ENCODE measurements at regions not wholly inside any gene's neighbourhood (a gene's known extent, or its start where the extent isn't known, plus 50 kb on each side); places are given as distances from the start of the nearest gene placed in this dataset.

- no peak for DNase-seq (ENCODE audit: low read depth)
Measured at GRCh38 chr16:73817526-73818324, 478.9 kb upstream of the PSMD7 start.

- DNase-seq (ENCODE audit: low read depth): no peak
Measured at GRCh38 chr16:73813527-73813926, 483.1 kb upstream of the PSMD7 start.

GRCh38 chr16:73804456-73804855 is 492.2 kb upstream of the PSMD7 start:
- no peak for DNase-seq (ENCODE audit: low read depth)

- no peak for DNase-seq (ENCODE audit: low read depth)
Measured at GRCh38 chr16:73798471-73798870, 498.1 kb upstream of the PSMD7 start.

- DNase-seq (ENCODE audit: low read depth): no peak
Measured at GRCh38 chr16:73797115-73797514, 499.5 kb upstream of the PSMD7 start.

- no peak for DNase-seq (ENCODE audit: low read depth)
Measured at GRCh38 chr16:73796241-73796640, 500.4 kb upstream of the PSMD7 start.

GRCh38 chr16:73794994-73795393 is 501.6 kb upstream of the PSMD7 start:
- no peak for DNase-seq (ENCODE audit: low read depth)

GRCh38 chr16:73793871-73794437 is 502.7 kb upstream of the PSMD7 start:
- DNase-seq (ENCODE audit: low read depth): no peak

- DNase-seq (ENCODE audit: low read depth): no peak
Measured at GRCh38 chr16:73793260-73793659, 503.4 kb upstream of the PSMD7 start.

- DNase-seq (ENCODE audit: low read depth): no peak
Measured at GRCh38 chr16:73792199-73793020, 504.2 kb upstream of the PSMD7 start.

- no peak for DNase-seq (ENCODE audit: low read depth)
Measured at GRCh38 chr16:73781297-73781696, 515.3 kb upstream of the PSMD7 start.

GRCh38 chr16:73778887-73779286 is 517.7 kb upstream of the PSMD7 start:
- no peak for DNase-seq (ENCODE audit: low read depth)

- no peak for DNase-seq (ENCODE audit: low read depth)
Measured at GRCh38 chr16:73775841-73776388, 520.7 kb upstream of the PSMD7 start.

GRCh38 chr16:73771196-73772064 is 525.2 kb upstream of the PSMD7 start:
- peak; percentile 2 for DNase-seq (ENCODE audit: low read depth)

GRCh38 chr16:73768786-73769203 is 527.8 kb upstream of the PSMD7 start:
- no peak for DNase-seq (ENCODE audit: low read depth)

GRCh38 chr16:73764321-73764720 is 532.3 kb upstream of the PSMD7 start:
- DNase-seq (ENCODE audit: low read depth): no peak

- DNase-seq (ENCODE audit: low read depth): no peak
Measured at GRCh38 chr16:73756289-73757178, 540.1 kb upstream of the PSMD7 start.

GRCh38 chr16:73753931-73754330 is 542.7 kb upstream of the PSMD7 start:
- DNase-seq (ENCODE audit: low read depth): no peak

GRCh38 chr16:73750639-73751038 is 546.0 kb upstream of the PSMD7 start:
- DNase-seq (ENCODE audit: low read depth): no peak

GRCh38 chr16:73747328-73747727 is 549.3 kb upstream of the PSMD7 start:
- no peak for DNase-seq (ENCODE audit: low read depth)

Data from renal cortical epithelial cell (primary cell).